Tibial artery (tissue), 4 donors: ENCODE measurements at regions not wholly inside any gene's neighbourhood (a gene's known extent, or its start where the extent isn't known, plus 50 kb on each side); places are given as distances from the start of the nearest gene placed in this dataset.

ENCODE experiments used
- DNase-seq, 2 donors: peaks; one replicate each; pipeline ENCODE4 v3.0.0-alpha.2; 2019
- H3K27ac ChIP-seq, 2 donors: fragments of 200-600 bp; sonication (generic) in 1 of 2; 1 replicate in 1 of 2; 2 replicates in 1 of 2; pipeline ENCODE4 v1.5.1; 2018 to 2019; ENCODE audit warnings: mild to moderate bottlenecking in 1 of 2
- H3K27me3 ChIP-seq, 2 donors: fragments of 200-600 bp; sonication (generic) in 1 of 2; one replicate each; pipeline versions ENCODE4 v1.5.1 to v1.6.0; 2016 to 2019
- H3K36me3 ChIP-seq, 3 donors: fragments of 200-600 bp; sonication (generic) in 2 of 3; one replicate each; pipeline ENCODE4 v1.5.1; 2016 to 2019; ENCODE audit warnings: mild to moderate bottlenecking in 2 of 3
- H3K4me1 ChIP-seq, 4 donors: fragments of 200-600 bp; sonication (generic) in 2 of 4; 1 replicate in 3 of 4; 2 replicates in 1 of 4; pipeline ENCODE4 v1.5.1; 2016 to 2019
- H3K4me3 ChIP-seq, 2 donors: fragments of 200-600 bp; sonication (generic) in 1 of 2; 1 replicate in 1 of 2; 2 replicates in 1 of 2; pipeline ENCODE4 v1.5.1; 2018 to 2019; ENCODE audit warnings: mild to moderate bottlenecking in 2 of 2
- H3K9me3 ChIP-seq, 3 donors: fragments of 200-600 bp; sonication (generic) in 1 of 3; one replicate each; pipeline ENCODE4 v1.5.1; 2016 to 2019
- CTCF ChIP-seq, 2 experiments: fragments of 200-600 bp in 1 of 2; fragments of 450-650 bp in 1 of 2; IDR thresholded peaks; one replicate each; pipeline ENCODE4 v1.5.1; 2017 to 2019; ENCODE audit warnings: antibody characterized with exemption in 2 of 2, mild to moderate bottlenecking in 1 of 2, moderate library complexity in 1 of 2
- intact Hi-C: fragments of 100-400 bp; cut with DNase I; formaldehyde crosslinking; loops from one replicate; pipeline ENCODE4 v1.15.0; 2023; ENCODE audit warnings: low total_unique reads

- H3K36me3 ChIP-seq: no peaks in the 10 kb centered on the region
- H3K27me3 ChIP-seq: no peaks in the 10 kb centered on the region
- no peak overlapping the region for H3K4me3 ChIP-seq
- intact Hi-C loops: no loop called here
- no peak overlapping the region for H3K27ac ChIP-seq
- TF ChIP-seq CTCF (IDR thresholded peaks at IDR 0.05): no peak
- H3K4me1 ChIP-seq: no peaks in the 10 kb centered on the region
- H3K9me3 ChIP-seq: no peaks in the 10 kb centered on the region
- no peak for DNase-seq
These were observed 1879.9 kb upstream of the ACO1 start for GRCh38 chr9:30504502-30504905.

GRCh38 chr9:30505311-30505710 is 1879.1 kb upstream of the ACO1 start:
- Histone ChIP-seq H3K36me3 (no peaks in the 10 kb centered on the region), H3K4me1 (no peaks in the 10 kb centered on the region), H3K27me3 (no peaks in the 10 kb centered on the region), H3K27ac (no peak overlapping the region), H3K9me3 (no peaks in the 10 kb centered on the region), H3K4me3 (no peak overlapping the region)
- DNase-seq: no peak
- TF ChIP-seq CTCF (IDR thresholded peaks at IDR 0.05): no peak
- intact Hi-C loops: no loop called here

- no peak for TF ChIP-seq CTCF (IDR thresholded peaks at IDR 0.05)
- no peak overlapping the region for H3K4me3 ChIP-seq
- intact Hi-C loops: no loop called here
These were observed 1877.7 kb upstream of the ACO1 start for GRCh38 chr9:30506749-30507148.

GRCh38 chr9:30507166-30507565 is 1877.3 kb upstream of the ACO1 start:
- no peaks in the 10 kb centered on the region for H3K4me1 ChIP-seq
- TF ChIP-seq CTCF (IDR thresholded peaks at IDR 0.05): no peak
- H3K36me3 ChIP-seq: no peaks in the 10 kb centered on the region
- no peak overlapping the region for H3K27ac ChIP-seq
- H3K27me3 ChIP-seq: no peaks in the 10 kb centered on the region
- DNase-seq: no peak
- intact Hi-C loops: no loop called here
- no peak overlapping the region for H3K4me3 ChIP-seq
- H3K9me3 ChIP-seq: no peaks in the 10 kb centered on the region

More at GRCh38 chr9:30506749-30507148, 1877.7 kb upstream of the ACO1 start:
- no peaks in the 10 kb centered on the region for H3K27me3 ChIP-seq
- no peaks in the 10 kb centered on the region for H3K4me1 ChIP-seq
- H3K27ac ChIP-seq: no peak overlapping the region
- no peaks in the 10 kb centered on the region for H3K36me3 ChIP-seq
- no peak for DNase-seq
- no peaks in the 10 kb centered on the region for H3K9me3 ChIP-seq

- H3K4me1 ChIP-seq: no peaks in the 10 kb centered on the region
- no peak for TF ChIP-seq CTCF (IDR thresholded peaks at IDR 0.05)
- H3K27me3 ChIP-seq: no peaks in the 10 kb centered on the region
- intact Hi-C loops: no loop called here
- H3K9me3 ChIP-seq: no peaks in the 10 kb centered on the region
- H3K4me3 ChIP-seq: no peak overlapping the region
- H3K27ac ChIP-seq: no peak overlapping the region
- H3K36me3 ChIP-seq: no peaks in the 10 kb centered on the region
- no peak for DNase-seq
These were observed 1872.8 kb upstream of the ACO1 start for GRCh38 chr9:30511666-30512065.

GRCh38 chr9:30519166-30519565 is 1865.3 kb upstream of the ACO1 start:
- DNase-seq: no peak
- intact Hi-C loops: no loop called here
- H3K4me3 ChIP-seq: no peak overlapping the region
- H3K27me3 ChIP-seq: no peaks in the 10 kb centered on the region
- TF ChIP-seq CTCF (IDR thresholded peaks at IDR 0.05): no peak
- H3K4me1 ChIP-seq: no peaks in the 10 kb centered on the region
- no peaks in the 10 kb centered on the region for H3K36me3 ChIP-seq
- no peaks in the 10 kb centered on the region for H3K9me3 ChIP-seq
- no peak overlapping the region for H3K27ac ChIP-seq
